ENCODE measurements at regions not wholly inside any gene's neighbourhood (a gene's known extent, or its start where the extent isn't known, plus 50 kb on each side); places are given as distances from the start of the nearest gene placed in this dataset.

GRCh38 chr10:81806842-81807241 lies 68.2 kb upstream of the NRG3 start:
- no peak overlapping the region for H3K27ac ChIP-seq (ENCODE audit: low read depth, low read length)
- no peak overlapping the region for H3K9ac ChIP-seq (replicated peaks in 1 of 4; ENCODE audit: extremely low read depth in 1 of 4, low read depth in 3 of 4, low read length in 3 of 4)
- H3K4me2 ChIP-seq (ENCODE audit: insufficient read depth in 1 of 2, low read depth in 2 of 2, low read length in 2 of 2) = no peak overlapping the region
- no peak overlapping the region for H3K18ac ChIP-seq (ENCODE audit: extremely low read depth, low read length)
- no peak overlapping the region for H4K5ac ChIP-seq (ENCODE audit: insufficient read length, low read depth, low read length)
- no peaks in the 10 kb centered on the region for H3K79me1 ChIP-seq (ENCODE audit: low read depth, low read length)
- H3K23ac ChIP-seq (ENCODE audit: insufficient read length) = no peak overlapping the region
- H3K4ac ChIP-seq (replicated peaks; ENCODE audit: insufficient read length, low read depth, low read length) = no peak overlapping the region
- no peaks in the 10 kb centered on the region for H3K4me1 ChIP-seq (replicated peaks in 1 of 4; ENCODE audit: control insufficient read depth in 3 of 4, insufficient read depth in 4 of 4, low read length in 3 of 4)
- H4K91ac ChIP-seq (replicated peaks; ENCODE audit: insufficient read length, low read length) = no peak overlapping the region
- H3K14ac ChIP-seq (ENCODE audit: insufficient read length) = no peak overlapping the region
- H2BK15ac ChIP-seq (ENCODE audit: low read length) = no peak overlapping the region
- H3K27me3 ChIP-seq (replicated peaks in 1 of 4; ENCODE audit: control insufficient read depth in 3 of 4, extremely low read depth in 1 of 4, insufficient read depth in 3 of 4, low read length in 3 of 4) = no peaks in the 10 kb centered on the region
- H2BK5ac ChIP-seq (ENCODE audit: low read depth, low read length) = no peak overlapping the region
- no peaks in the 10 kb centered on the region for H3K36me3 ChIP-seq (ENCODE audit: control insufficient read depth in 2 of 4, insufficient read depth in 4 of 4, low read length in 3 of 4)
- no peak overlapping the region for H2BK120ac ChIP-seq (replicated peaks; ENCODE audit: low read depth, low read length)
- no peak for FAIRE-seq
- no peak overlapping the region for H3K4me3 ChIP-seq (ENCODE audit: extremely low read depth in 1 of 4, insufficient read depth in 2 of 4, low read depth in 3 of 4, low read length in 4 of 4)
- TF ChIP-seq SP4 (IDR thresholded peaks at IDR 0.05; ENCODE audit: low read length) (no peak), TEAD4 (IDR thresholded peaks at IDR 0.05; ENCODE audit: low read depth, low read length) (no peak), CREB1 (IDR thresholded peaks at IDR 0.05) (no peak), E2F6 (IDR thresholded peaks at IDR 0.05) (no peak), CBX5 (IDR thresholded peaks at IDR 0.05; ENCODE audit: low read depth, low read length) (no peak), POU5F1 (IDR thresholded peaks at IDR 0.05; ENCODE audit: low read depth, low read length) (no peak), YY1 (IDR thresholded peaks at IDR 0.05; ENCODE audit: low read depth, low read length) (no peak)
- H2AK5ac ChIP-seq (ENCODE audit: low read depth, low read length) = no peak overlapping the region
- H3K9me3 ChIP-seq (ENCODE audit: insufficient read depth in 2 of 2, low read depth in 1 of 2, low read length in 1 of 2) = peaks cover 0 to 8% of the 10 kb centered on the region in 2 experiments; a peak in 3 of 4 replicates
- 72% methylated on average over 3 of the region's 3 CpGs; no CpG with 5 or more reads in 1 of the 2 experiments for WGBS, 2 experiments (ENCODE audit: extremely low coverage in 1 of 2, insufficient coverage in 1 of 2, insufficient read length in 1 of 2, insufficient replicate concordance in 2 of 2, low coverage in 1 of 2, low lambda C conversion rate in 2 of 2, missing lambda C conversion rate in 1 of 2)
- ChIA-PET CTCF (ENCODE audit: partially characterized antibody) (no interaction called here), POLR2A (ENCODE audit: partially characterized antibody) (no interaction called here)
- H3K79me2 ChIP-seq (ENCODE audit: control insufficient read depth in 1 of 2, insufficient read depth in 2 of 2, low read length in 2 of 2) = no peaks in the 10 kb centered on the region
- no peak for DNase-seq (ENCODE audit: low read depth in 1 of 2, low spot score in 2 of 2)
- no peak overlapping the region for H2BK12ac ChIP-seq (ENCODE audit: low read depth, low read length)
- H4K20me1 ChIP-seq (replicated peaks in 1 of 2; ENCODE audit: control insufficient read depth in 1 of 2, insufficient read depth in 2 of 2, low read length in 2 of 2) = no peaks in the 10 kb centered on the region
- H4K8ac ChIP-seq (ENCODE audit: extremely low read depth, insufficient read depth, low read length) = no peak overlapping the region
- H2BK20ac ChIP-seq (ENCODE audit: low read length) = no peak overlapping the region
- H3K56ac ChIP-seq (replicated peaks; ENCODE audit: insufficient read length, low read depth, low read length) = no peak overlapping the region
- H2AFZ ChIP-seq (ENCODE audit: low read length) = no peak overlapping the region
- H3K23me2 ChIP-seq (ENCODE audit: low read depth, low read length) = no peaks in the 10 kb centered on the region
